Left ventricle myocardium inferior (tissue), 1 donor: ENCODE measurements at regions not wholly inside any gene's neighbourhood (a gene's known extent, or its start where the extent isn't known, plus 50 kb on each side); places are given as distances from the start of the nearest gene placed in this dataset.

Experiments used
- DNase-seq: peaks from one replicate; pipeline ENCODE4 v3.0.0-alpha.2; 2020
- H3K27ac ChIP-seq: fragments of 200-600 bp; replicated peaks from 2 replicates; pipeline ENCODE4 v1.8.0; 2021
- H3K27me3 ChIP-seq: fragments of 200-600 bp; 2 replicates; pipeline ENCODE4 v1.8.0; 2021; ENCODE audit warnings: low read depth
- H3K36me3 ChIP-seq: fragments of 200-600 bp; 2 replicates; pipeline ENCODE4 v1.8.0; 2021
- H3K4me1 ChIP-seq: fragments of 200-600 bp; 2 replicates; pipeline ENCODE4 v1.8.0; 2021
- H3K4me3 ChIP-seq: fragments of 200-600 bp; 2 replicates; pipeline ENCODE4 v1.8.0; 2021; ENCODE audit warnings: mild to moderate bottlenecking, moderate library complexity
- H3K9me3 ChIP-seq: fragments of 200-600 bp; replicated peaks from 2 replicates; pipeline ENCODE4 v1.8.0; 2021
- CTCF ChIP-seq: fragments of 200-600 bp; IDR thresholded peaks from 2 replicates; pipeline ENCODE4 v1.8.0; 2021; ENCODE audit warnings: antibody characterized with exemption, mild to moderate bottlenecking, borderline replicate concordance
- intact Hi-C: fragments of 100-400 bp; cut with micrococcal nuclease; formaldehyde crosslinking; loops from one replicate; pipeline ENCODE4 v1.11.0; 2022
- donor health status: DM: no; HTN: yes; CAD: no; lungs with severe emphysema.

- intact Hi-C loops: no loop called here
- H3K9me3 ChIP-seq: peaks cover 15% of the 10 kb centered on the region
- no peaks in the 10 kb centered on the region for H3K36me3 ChIP-seq
- no peak for TF ChIP-seq CTCF
- no peak for DNase-seq
- peaks cover 29% of the 10 kb centered on the region for H3K27me3 ChIP-seq
- no peaks in the 10 kb centered on the region for H3K4me1 ChIP-seq
- no peak overlapping the region for H3K4me3 ChIP-seq
- H3K27ac ChIP-seq: no peak overlapping the region
Measured at GRCh38 chr4:111979921-111980320, 165.3 kb upstream of the FAM241A start.

GRCh38 chr4:111982089-111982488, 163.2 kb upstream of the FAM241A start:
- Histone ChIP-seq H3K4me3 (no peak overlapping the region), H3K36me3 (no peaks in the 10 kb centered on the region), H3K27me3 (peaks cover 46% of the 10 kb centered on the region), H3K9me3 (no peaks in the 10 kb centered on the region), H3K4me1 (no peaks in the 10 kb centered on the region), H3K27ac (no peak overlapping the region)
- TF ChIP-seq CTCF: no peak
- DNase-seq: no peak
- intact Hi-C loops: no loop called here

GRCh38 chr4:111984169-111984819, 161.0 kb upstream of the FAM241A start:
- Histone ChIP-seq H3K27ac (no peak overlapping the region), H3K27me3 (peaks cover 49% of the 10 kb centered on the region), H3K9me3 (no peaks in the 10 kb centered on the region), H3K4me1 (no peaks in the 10 kb centered on the region), H3K36me3 (no peaks in the 10 kb centered on the region), H3K4me3 (no peak overlapping the region)
- no peak for TF ChIP-seq CTCF
- DNase-seq: no peak
- intact Hi-C loops: no loop called here

GRCh38 chr4:111985426-111985825, 159.8 kb upstream of the FAM241A start:
- intact Hi-C loops: no loop called here
- Histone ChIP-seq H3K4me3 (no peak overlapping the region), H3K9me3 (no peaks in the 10 kb centered on the region), H3K27me3 (peaks cover 49% of the 10 kb centered on the region), H3K36me3 (no peaks in the 10 kb centered on the region), H3K27ac (no peak overlapping the region), H3K4me1 (no peaks in the 10 kb centered on the region)
- DNase-seq: no peak
- TF ChIP-seq CTCF: no peak

- DNase-seq: no peak
- intact Hi-C loops: no loop called here
- H3K4me3 ChIP-seq: no peak overlapping the region
- TF ChIP-seq CTCF: no peak
- no peak overlapping the region for H3K27ac ChIP-seq
- H3K4me1 ChIP-seq: no peaks in the 10 kb centered on the region
- no peaks in the 10 kb centered on the region for H3K9me3 ChIP-seq
- no peaks in the 10 kb centered on the region for H3K36me3 ChIP-seq
- H3K27me3 ChIP-seq: peaks cover 49% of the 10 kb centered on the region
Measured at GRCh38 chr4:111986095-111986494, 159.2 kb upstream of the FAM241A start.
